HCT116 (cell line): ENCODE measurements at regions not wholly inside any gene's neighbourhood (a gene's known extent, or its start where the extent isn't known, plus 50 kb on each side); places are given as distances from the start of the nearest gene placed in this dataset.

Source experiments
- ATAC-seq: fragments of 200-7000 bp; cut with Tn5 transposase; 2 replicates; pipeline ENCODE4 v1.9.1; 2020; ENCODE audit warnings: mild to moderate bottlenecking, moderate library complexity
- BruUV-seq: library from RNA; stranded (reverse); fragments of 400-500 nt; replicated peaks from 2 replicates; lab custom pipeline; 2021; lab: Mats Ljungman, UMichigan
- CTCF ChIA-PET: fragments of 300-600 bp; sonication (Branson Sonifier 250); formaldehyde crosslinking; loops from one replicate; lab custom pipeline; 2021; ENCODE audit warnings: antibody characterized with exemption; lab: Charles Lee
- POLR2A ChIA-PET: fragments of 300-600, 350-600 bp; sonication (Branson Sonifier 250); formaldehyde crosslinking; loops from one replicate; lab custom pipeline; 2021; ENCODE audit warnings: antibody characterized with exemption; lab: Charles Lee
- RAD21 ChIA-PET, 2 experiments: fragments of 300-600 bp; sonication (Branson Sonifier 250); formaldehyde crosslinking; loops; one replicate each; lab custom pipeline; 2023; ENCODE audit warnings: low total read pairs in 2 of 2; ENCODE audit not compliant: uncharacterized antibody in 2 of 2, unreplicated experiment in 2 of 2, low non-redundant PET in 1 of 2; lab: Charles Lee
- DNase-seq: peaks from one replicate; pipeline ENCODE4 v3.0.0-alpha.2; 2010; ENCODE audit warnings: low read depth, low spot score
- H2AFZ ChIP-seq: fragments of 200-600 bp; shearing (Covaris generic), sonication (generic); 2 replicates; pipeline ENCODE4 v1.6.1; 2017; ENCODE audit warnings: low read depth, mixed run types, mixed read lengths, antibody characterized with exemption, low read length; ENCODE audit not compliant: poor library complexity, severe bottlenecking
- H3K27ac ChIP-seq: 2 replicates; pipeline ENCODE4 v1.5.1; 2012; ENCODE audit warnings: low read depth, low read length
- H3K27me3 ChIP-seq: fragments of 200-600 bp; sonication (generic); 2 replicates; pipeline ENCODE4 v1.6.1; 2016; ENCODE audit warnings: mixed run types, low read length, mixed read lengths; ENCODE audit not compliant: insufficient read depth
- H3K36me3 ChIP-seq, 2 experiments: fragments of 200-500 bp in 1 of 2; fragments of 200-600 bp in 1 of 2; sonication (Bioruptor generic) in 1 of 2; sonication (generic) in 1 of 2; 2 replicates each; pipeline versions ENCODE4 v1.5.1 to v1.6.1; 2014 to 2016; ENCODE audit warnings: low read length in 2 of 2, inconsistent platforms in 1 of 2, mixed read lengths in 1 of 2, mixed run types in 1 of 2; ENCODE audit not compliant: insufficient read depth in 2 of 2, control insufficient read depth in 1 of 2
- H3K4me1 ChIP-seq, 2 experiments: fragments of 200-600 bp in 1 of 2; sonication (generic) in 1 of 2; 2 replicates each; pipeline versions ENCODE4 v1.5.1 to v1.6.1; 2012 to 2017; ENCODE audit warnings: low read length in 2 of 2, inconsistent platforms in 1 of 2, mild to moderate bottlenecking in 1 of 2, mixed read lengths in 1 of 2, mixed run types in 1 of 2, moderate library complexity in 1 of 2; ENCODE audit not compliant: insufficient read depth in 2 of 2, control insufficient read depth in 1 of 2
- H3K4me2 ChIP-seq: fragments of 200-600 bp; sonication (generic); 2 replicates; pipeline ENCODE4 v1.6.1; 2017; ENCODE audit warnings: mixed run types, low read length, mixed read lengths
- H3K4me3 ChIP-seq, 2 experiments: fragments of 200-600 bp in 1 of 2; sonication (generic) in 1 of 2; replicated peaks in 1 of 2; 2 replicates each; pipeline ENCODE4 v1.5.1; 2011 to 2016; ENCODE audit warnings: low read length in 2 of 2, control low read depth in 1 of 2, low read depth in 1 of 2, mild to moderate bottlenecking in 1 of 2, mixed read lengths in 1 of 2, mixed run types in 1 of 2
- H3K79me2 ChIP-seq: fragments of 200-600 bp; sonication (generic); 2 replicates; pipeline ENCODE4 v1.6.1; 2017; ENCODE audit warnings: mild to moderate bottlenecking, mixed run types, low read length, moderate library complexity, mixed read lengths; ENCODE audit not compliant: insufficient read depth
- H3K9ac ChIP-seq: fragments of 200-600 bp; sonication (generic); 2 replicates; pipeline ENCODE4 v1.6.1; 2016; ENCODE audit warnings: low read length, mixed read lengths
- H3K9me2 ChIP-seq: fragments of 200-600 bp; sonication (generic), shearing (Covaris generic); 2 replicates; pipeline ENCODE4 v1.6.1; 2017; ENCODE audit warnings: mixed run types, mild to moderate bottlenecking, moderate library complexity; ENCODE audit not compliant: insufficient read depth
- H3K9me3 ChIP-seq, 2 experiments: fragments of 200-500 bp in 1 of 2; fragments of 200-600 bp in 1 of 2; sonication (Bioruptor generic) in 1 of 2; sonication (generic) in 1 of 2; 2 replicates each; pipeline ENCODE4 v1.6.1; 2014 to 2017; ENCODE audit warnings: low read length in 2 of 2, mixed read lengths in 2 of 2, inconsistent platforms in 1 of 2, low read depth in 1 of 2, mild to moderate bottlenecking in 1 of 2, mixed run types in 1 of 2, moderate library complexity in 1 of 2; ENCODE audit not compliant: control insufficient read depth in 1 of 2, insufficient read depth in 1 of 2
- H4K20me1 ChIP-seq: fragments of 200-600 bp; sonication (generic), shearing (Covaris generic); 2 replicates; pipeline ENCODE4 v1.6.1; 2017; ENCODE audit warnings: mixed run types, mild to moderate bottlenecking, moderate library complexity; ENCODE audit not compliant: insufficient read depth
- CEBPB ChIP-seq: IDR thresholded peaks from 2 replicates; pipeline ENCODE4 v1.6.1; 2012; ENCODE audit warnings: low read depth
- ELF1 ChIP-seq: IDR thresholded peaks from 2 replicates; pipeline ENCODE4 v1.6.1; 2012; ENCODE audit warnings: low read depth, borderline replicate concordance
- EZH2 ChIP-seq: fragments of 200-600 bp; sonication (generic); IDR thresholded peaks from 2 replicates; pipeline ENCODE4 v1.6.1; 2017; ENCODE audit warnings: antibody characterized with exemption, mixed run types
- EZH2phosphoT487 ChIP-seq: fragments of 200-600 bp; IDR thresholded peaks from 2 replicates; pipeline ENCODE4 v1.6.1; 2018; ENCODE audit warnings: antibody characterized with exemption, borderline replicate concordance
- FOSL1 ChIP-seq: IDR thresholded peaks from 2 replicates; pipeline ENCODE4 v1.6.1; 2012; ENCODE audit warnings: low read depth
- JUND ChIP-seq: IDR thresholded peaks from 2 replicates; pipeline ENCODE4 v1.6.1; 2012
- POLR2A ChIP-seq: IDR thresholded peaks from 2 replicates; pipeline ENCODE4 v1.7.0; 2011; ENCODE audit warnings: borderline replicate concordance; ENCODE audit not compliant: insufficient read depth, insufficient read length; ENCODE audit errors: extremely low read depth
- POLR2AphosphoS5 ChIP-seq: IDR thresholded peaks from 2 replicates; pipeline ENCODE4 v1.6.1; 2011; ENCODE audit warnings: mild to moderate bottlenecking, low read depth, low read length, moderate library complexity
- RAD21 ChIP-seq: IDR thresholded peaks from 2 replicates; pipeline ENCODE4 v1.6.1; 2012; ENCODE audit warnings: low read depth, mild to moderate bottlenecking
- SIN3A ChIP-seq: IDR thresholded peaks from 2 replicates; pipeline ENCODE4 v1.6.1; 2012; ENCODE audit warnings: low read depth
- SP1 ChIP-seq: IDR thresholded peaks from 2 replicates; pipeline ENCODE4 v1.6.1; 2012; ENCODE audit warnings: low read depth
- SRF ChIP-seq: IDR thresholded peaks from 2 replicates; pipeline ENCODE4 v1.6.1; 2012; ENCODE audit warnings: low read depth
- TCF7L2 ChIP-seq: IDR thresholded peaks from 2 replicates; pipeline ENCODE4 v1.7.0; 2011; ENCODE audit warnings: borderline replicate concordance, inconsistent platforms; ENCODE audit not compliant: insufficient read depth, insufficient read length; ENCODE audit errors: extremely low read depth
- YY1 ChIP-seq: IDR thresholded peaks from 2 replicates; pipeline ENCODE4 v1.6.1; 2011; ENCODE audit warnings: low read length, low read depth, moderate library complexity, mild to moderate bottlenecking; ENCODE audit not compliant: insufficient replicate concordance; ENCODE audit errors: extremely low read depth
- ZFX ChIP-seq: fragments of 450-650 bp; IDR thresholded peaks from 2 replicates; pipeline ENCODE4 v1.6.1; 2017
- ZNF274 ChIP-seq: fragments of 200-500 bp; sonication (Bioruptor generic); IDR thresholded peaks from 2 replicates; pipeline ENCODE4 v1.6.1; 2014; ENCODE audit warnings: mild to moderate bottlenecking, low read depth, low read length, inconsistent platforms
- intact Hi-C: fragments of 100-400 bp; cut with micrococcal nuclease; formaldehyde crosslinking; loops from 2 replicates; pipeline ENCODE4 v1.10.0; 2022
- TF ChIP-seq, protein P1 (sequence below): IDR thresholded peaks from 2 replicates; pipeline ENCODE4 v1.6.1; 2012

DNA sequence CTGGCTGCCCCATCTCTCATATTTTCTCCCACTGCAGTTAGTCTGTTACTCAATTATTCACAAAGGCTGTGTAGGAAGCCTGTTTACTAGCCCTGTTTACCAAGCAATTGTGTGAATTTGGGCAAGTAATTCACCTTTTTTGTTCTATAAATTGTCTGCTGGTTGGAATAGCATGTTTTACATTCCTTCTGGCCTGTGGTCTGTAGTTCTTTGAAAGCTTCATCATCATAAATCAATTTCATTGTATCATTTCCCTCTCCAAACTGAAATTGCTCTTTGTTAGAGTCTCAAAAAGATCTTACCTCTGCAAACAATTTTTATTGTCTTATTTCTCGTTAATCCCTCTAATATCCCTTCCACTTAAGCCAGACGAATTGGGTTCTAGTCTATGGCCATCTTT is 1059.5 kb upstream of the ADGRL4 start:
- no peak overlapping the region for H2AFZ ChIP-seq
- H3K4me2 ChIP-seq = no peak overlapping the region
- intact Hi-C loops = no loop called here
- no peaks in the 10 kb centered on the region for H4K20me1 ChIP-seq
- DNase-seq = no peak
- ATAC-seq = no peak
- POLR2A ChIA-PET = no interaction called here
- TF ChIP-seq TCF7L2 (no peak), EZH2 (no peak), ZNF274 (no peak), ELF1 (no peak), FOSL1 (no peak), SRF (no peak), CEBPB (no peak), JUND (no peak), POLR2AphosphoS5 (no peak), POLR2A (no peak), RAD21 (no peak), EZH2phosphoT487 (no peak), SP1 (no peak), YY1 (no peak), SIN3A (no peak), ZFX (no peak)
- TF ChIP-seq, protein P1, sequence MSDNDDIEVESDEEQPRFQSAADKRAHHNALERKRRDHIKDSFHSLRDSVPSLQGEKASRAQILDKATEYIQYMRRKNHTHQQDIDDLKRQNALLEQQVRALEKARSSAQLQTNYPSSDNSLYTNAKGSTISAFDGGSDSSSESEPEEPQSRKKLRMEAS = no peak
- H3K9me3 ChIP-seq = no peaks in the 10 kb centered on the region
- CTCF ChIA-PET = no interaction called here
- BruUV-seq = no TSS peak
- no peak overlapping the region for H3K9ac ChIP-seq
- no peak overlapping the region for H3K4me3 ChIP-seq
- no peaks in the 10 kb centered on the region; the same call in 1 of the 2 replicates for H3K9me2 ChIP-seq
- H3K27me3 ChIP-seq = no peaks in the 10 kb centered on the region
- no peaks in the 10 kb centered on the region for H3K36me3 ChIP-seq
- H3K27ac ChIP-seq = no peak overlapping the region
- no peaks in the 10 kb centered on the region for H3K4me1 ChIP-seq
- RAD21 ChIA-PET = no interaction called here
- no peaks in the 10 kb centered on the region for H3K79me2 ChIP-seq
